ENCODE measurements at regions not wholly inside any gene's neighbourhood (a gene's known extent, or its start where the extent isn't known, plus 50 kb on each side); places are given as distances from the start of the nearest gene placed in this dataset.
"Not testable (repeated sequence)": the region's sequence is repeated elsewhere in the genome, so short reads cannot be mapped to it uniquely, and the experiment has no call there.

GRCh38 chr2:12486205-12487118 lies 230.3 kb upstream of the TRIB2 start:
- DNase-seq, result no peak

GRCh38 chr2:12487253-12488004 lies 229.3 kb upstream of the TRIB2 start:
- no peak for DNase-seq

DNA sequence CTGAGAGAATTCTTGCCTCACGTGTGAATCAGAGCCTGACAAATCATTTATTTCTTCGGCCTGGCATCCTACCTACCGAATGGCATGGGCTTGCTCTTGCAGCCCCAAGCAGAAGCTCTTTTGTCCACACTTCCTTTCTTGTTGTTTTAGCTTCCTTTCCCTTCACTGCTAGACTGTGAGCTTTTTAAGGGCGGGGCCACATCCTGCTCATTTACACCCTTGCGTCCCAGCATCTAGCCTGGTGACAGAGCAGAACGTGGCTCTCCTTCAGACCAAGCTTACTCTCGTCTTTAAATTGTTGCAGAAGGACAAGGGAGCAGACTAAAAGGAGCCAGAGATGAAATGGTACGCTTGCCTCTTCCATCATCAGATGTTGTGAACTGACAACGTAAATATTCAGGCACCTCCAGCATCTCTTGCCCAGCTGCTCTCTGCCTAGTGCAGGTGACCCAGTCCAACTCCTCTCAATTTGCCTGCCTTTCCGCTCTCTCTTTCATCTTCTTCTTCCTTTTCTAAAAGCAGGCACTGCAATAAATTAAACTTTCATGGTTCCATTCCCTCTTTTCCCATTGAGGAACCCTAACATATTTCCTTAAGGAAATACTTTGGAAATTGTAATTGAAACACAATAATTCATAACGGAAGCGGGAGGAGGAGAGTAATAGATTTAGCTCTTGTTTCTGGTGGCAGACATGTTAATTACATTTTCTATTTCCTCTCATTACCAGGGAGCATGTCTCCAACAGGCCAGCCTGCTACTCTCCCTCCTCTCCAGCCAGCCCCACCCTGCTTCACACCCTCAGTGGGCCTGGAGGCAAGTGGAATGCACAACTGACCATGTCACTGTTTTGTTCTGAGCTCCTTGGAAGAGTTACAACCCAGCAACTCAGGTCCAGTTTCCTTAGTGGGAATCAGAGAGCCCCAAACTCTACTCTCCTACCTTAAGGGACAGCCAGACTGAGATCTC lies 228.1 kb upstream of the TRIB2 start:
- peak; percentile 48 for DNase-seq

DNA sequence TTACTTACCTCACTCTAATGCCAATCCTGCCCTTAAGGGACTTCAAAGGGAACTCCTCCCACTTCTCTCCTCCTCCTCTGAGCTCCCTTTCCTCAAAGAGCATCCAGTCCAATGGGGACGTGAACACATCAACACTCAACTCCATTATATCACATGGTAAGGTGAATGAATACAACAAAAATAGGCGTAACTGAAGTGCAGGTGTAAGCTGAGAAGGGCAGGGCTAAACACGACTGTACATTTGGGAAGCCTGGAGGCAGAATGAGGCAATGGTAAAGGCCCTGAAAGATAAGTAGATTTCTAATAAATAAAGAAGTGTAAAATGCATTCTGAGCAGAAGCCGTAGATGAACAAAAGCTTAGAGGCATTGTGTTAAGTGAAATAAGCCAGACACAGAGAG lies 226.1 kb upstream of the TRIB2 start:
- DNase-seq, result no peak

- not testable (repeated sequence) for DNase-seq
Observed at GRCh38 chr2:12492360-12492759, 224.4 kb upstream of the TRIB2 start.

GRCh38 chr2:12493031-12493513 lies 223.7 kb upstream of the TRIB2 start:
- DNase-seq, result peak; percentile 18

DNA sequence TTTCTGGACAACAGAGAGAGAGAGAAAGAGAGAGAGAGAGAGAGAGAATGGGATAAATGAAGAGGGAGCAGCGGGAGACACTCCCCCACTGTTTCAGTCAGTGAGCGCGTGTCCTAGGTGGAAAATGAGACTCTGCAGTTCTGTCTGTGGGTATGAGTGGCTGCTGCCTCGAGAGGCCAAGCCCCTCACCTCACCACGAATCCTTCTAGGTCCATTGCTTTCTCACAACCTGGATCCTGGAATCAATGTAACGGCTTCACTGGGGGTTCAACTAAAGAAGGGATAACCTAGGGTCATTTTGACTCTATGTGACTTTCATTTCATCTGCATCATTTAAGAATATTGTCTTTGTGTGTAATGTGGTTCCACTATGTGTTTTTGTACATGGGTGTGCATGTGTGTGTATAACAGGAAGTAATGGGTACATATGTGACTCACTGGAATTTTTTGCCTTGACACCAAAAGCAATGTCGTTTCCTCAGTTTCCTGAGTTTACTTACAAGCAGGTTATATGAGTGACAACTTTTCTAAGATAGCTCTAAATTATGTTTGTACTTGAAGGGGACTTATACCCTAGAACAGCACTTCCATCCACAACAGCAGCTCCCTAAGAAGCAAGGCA lies 221.4 kb upstream of the TRIB2 start:
- DNase-seq, result no peak

DNA sequence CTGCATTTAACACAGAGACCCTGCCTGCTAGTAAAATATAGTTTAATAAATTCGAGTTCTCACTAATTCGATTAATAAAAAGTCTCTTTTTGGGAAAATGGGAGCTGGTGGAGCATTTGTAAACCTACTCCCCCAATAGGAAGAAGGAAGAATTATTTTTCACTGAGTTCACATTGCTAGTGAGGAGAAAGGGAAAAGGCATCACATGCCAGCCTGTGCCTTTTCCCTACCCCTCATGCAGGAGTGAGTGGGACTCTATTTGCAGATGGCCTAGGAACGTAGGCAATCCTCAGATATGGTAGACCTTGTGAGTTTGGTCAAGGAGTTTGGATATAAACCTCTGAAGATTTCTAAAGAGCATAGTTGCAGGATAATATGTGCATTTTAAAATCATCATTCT lies 218.4 kb upstream of the TRIB2 start:
- DNase-seq, result no peak

- DNase-seq, result no peak
Observed at GRCh38 chr2:12498704-12499103, 218.0 kb upstream of the TRIB2 start.

DNA sequence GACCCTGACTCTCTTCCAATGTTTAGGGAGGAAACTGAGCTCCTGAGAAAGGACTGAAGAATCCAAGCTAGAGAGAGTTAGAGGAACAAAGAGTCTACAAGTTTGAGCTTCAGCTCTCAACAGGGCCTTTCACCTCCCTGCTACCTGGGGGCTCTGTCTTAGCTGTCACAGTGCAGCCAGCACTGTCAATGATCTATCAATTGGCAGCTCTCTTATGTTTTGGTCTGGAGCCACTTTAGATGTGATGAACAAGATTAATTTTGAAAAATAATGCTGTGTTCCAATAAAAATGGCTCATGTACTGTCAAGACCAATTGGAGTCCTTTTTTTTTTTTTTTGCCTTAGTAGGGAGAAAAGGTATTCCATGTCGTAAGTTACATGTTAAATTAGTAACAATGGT lies 215.8 kb upstream of the TRIB2 start:
- no peak for DNase-seq

- DNase-seq, result peak; percentile 63
Observed at GRCh38 chr2:12501469-12502158, 215.1 kb upstream of the TRIB2 start.

GRCh38 chr2:12502759-12503158 lies 214.0 kb upstream of the TRIB2 start:
- peak; percentile 51 for DNase-seq

GRCh38 chr2:12504443-12504842 lies 212.3 kb upstream of the TRIB2 start:
- DNase-seq, result no peak

GRCh38 chr2:12506846-12507245 lies 209.9 kb upstream of the TRIB2 start:
- no peak for DNase-seq

GRCh38 chr2:12507295-12507694 lies 209.4 kb upstream of the TRIB2 start:
- peak; percentile 76 for DNase-seq

DNA sequence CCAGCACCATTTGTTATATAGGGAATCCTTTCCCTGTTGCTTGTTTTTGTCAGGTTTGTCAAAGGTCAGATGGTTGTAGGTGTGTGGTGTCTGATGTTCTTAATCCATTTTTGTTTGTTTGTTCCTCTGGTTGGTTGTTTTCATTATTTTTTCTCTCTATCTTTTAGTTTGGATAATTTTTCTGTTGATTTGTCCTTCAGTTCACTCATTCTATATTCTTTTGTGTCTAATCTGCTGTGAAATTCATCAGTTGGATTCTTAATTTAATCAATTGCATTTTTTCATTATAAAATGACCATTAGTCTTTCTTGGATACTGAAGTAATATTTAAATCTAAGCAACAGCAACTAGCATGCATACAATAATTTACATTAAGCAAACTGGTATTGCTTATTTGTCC lies 206.7 kb upstream of the TRIB2 start:
- no peak for DNase-seq

DNA sequence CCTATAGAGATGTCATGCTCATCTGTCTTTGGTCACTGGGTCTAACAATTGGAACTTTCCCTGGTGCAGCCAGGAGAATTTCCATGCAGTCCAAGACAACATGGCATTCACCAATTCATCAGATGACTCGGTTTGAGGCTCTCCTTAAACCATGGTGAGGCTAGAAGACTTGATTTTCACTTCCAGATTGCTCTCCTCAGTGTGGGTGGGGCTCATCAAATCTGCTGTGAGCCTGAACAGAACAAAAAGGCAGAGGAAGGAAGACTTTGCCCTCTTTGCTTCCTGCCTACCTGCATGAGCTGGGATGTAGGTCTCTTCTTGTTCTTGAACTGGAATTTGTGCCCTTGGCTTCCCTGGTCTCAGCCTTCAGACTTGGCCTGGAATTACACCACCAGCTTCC lies 203.4 kb upstream of the TRIB2 start:
- no peak for DNase-seq

GRCh38 chr2:12514168-12514567 lies 202.6 kb upstream of the TRIB2 start:
- DNase-seq, result no peak

- DNase-seq, result peak; percentile 25
Observed at GRCh38 chr2:12514631-12515437, 201.9 kb upstream of the TRIB2 start.

DNA sequence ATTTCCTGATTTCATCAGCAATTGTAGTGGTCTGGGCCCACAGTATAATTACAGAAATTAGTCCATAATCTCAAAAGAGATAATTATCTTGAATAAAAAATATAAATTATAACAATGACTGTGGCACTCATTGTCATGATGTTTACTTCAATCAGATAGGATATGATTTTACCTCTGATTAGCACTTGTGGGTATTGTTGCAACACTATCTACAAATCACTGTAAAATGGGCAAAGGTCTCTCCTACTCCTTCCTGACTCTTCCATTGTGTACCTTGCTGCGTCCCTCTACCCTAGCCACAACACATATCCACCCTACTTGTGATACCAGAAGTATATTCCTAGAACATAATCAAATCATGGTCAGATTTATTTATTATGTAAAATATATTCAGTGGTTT lies 200.9 kb upstream of the TRIB2 start:
- DNase-seq, result no peak

Data from activated CD8-positive, alpha-beta memory T cell treated with anti-CD3 and anti-CD28 coated beads, Interleukin-2, amount 50 U/mL, for 4 hours (primary cell).